NCI-H2107 (cell line): ENCODE measurements at regions not wholly inside any gene's neighbourhood (a gene's known extent, or its start where the extent isn't known, plus 50 kb on each side); places are given as distances from the start of the nearest gene placed in this dataset.
"Not testable (repeated sequence)": the region's sequence is repeated elsewhere in the genome, so short reads cannot be mapped to it uniquely, and the experiment has no call there.

Experiments
- DNase-seq: peaks from one replicate; lab custom pipeline; 2025; lab: John Stamatoyannopoulos, UW

GRCh38 chr5:2892466-2893000, 141.1 kb upstream of the IRX2 start:
- no peak for DNase-seq

GRCh38 chr5:2891781-2892180, 140.3 kb upstream of the IRX2 start:
- DNase-seq, result no peak

- DNase-seq, result no peak
Observed at GRCh38 chr5:2890011-2890410, 138.5 kb upstream of the IRX2 start.

GRCh38 chr5:2888520-2889060, 137.1 kb upstream of the IRX2 start:
- no peak for DNase-seq

GRCh38 chr5:2887481-2888348, 136.2 kb upstream of the IRX2 start:
- no peak for DNase-seq

- DNase-seq, result no peak
Observed at GRCh38 chr5:2886531-2886930, 135.1 kb upstream of the IRX2 start.

- DNase-seq, result no peak
Observed at GRCh38 chr5:2883771-2884170, 132.3 kb upstream of the IRX2 start.

- DNase-seq, result no peak
Observed at GRCh38 chr5:2879701-2880100, 128.2 kb upstream of the IRX2 start.

GRCh38 chr5:2877522-2877921, 126.0 kb upstream of the IRX2 start:
- no peak for DNase-seq

- no peak for DNase-seq
Observed at GRCh38 chr5:2876183-2876582, 124.7 kb upstream of the IRX2 start.

- no peak for DNase-seq
Observed at GRCh38 chr5:2874099-2874498, 122.6 kb upstream of the IRX2 start.

- DNase-seq, result no peak
Observed at GRCh38 chr5:2872676-2873075, 121.2 kb upstream of the IRX2 start.

- no peak for DNase-seq
Observed at GRCh38 chr5:2871282-2871681, 119.8 kb upstream of the IRX2 start.

GRCh38 chr5:2869471-2869870, 118.0 kb upstream of the IRX2 start:
- DNase-seq, result no peak

GRCh38 chr5:2867373-2867933, 116.0 kb upstream of the IRX2 start:
- no peak for DNase-seq

- DNase-seq, result no peak
Observed at GRCh38 chr5:2866662-2867372, 115.3 kb upstream of the IRX2 start.

GRCh38 chr5:2865856-2866255, 114.4 kb upstream of the IRX2 start:
- DNase-seq, result no peak

- no peak for DNase-seq
Observed at GRCh38 chr5:2864515-2865105, 113.1 kb upstream of the IRX2 start.

GRCh38 chr5:2863675-2864433, 112.4 kb upstream of the IRX2 start:
- DNase-seq, result no peak

- DNase-seq, result no peak
Observed at GRCh38 chr5:2863133-2863532, 111.7 kb upstream of the IRX2 start.

GRCh38 chr5:2862176-2862575, 110.7 kb upstream of the IRX2 start:
- not testable (repeated sequence) for DNase-seq
